ENCODE measurements at regions not wholly inside any gene's neighbourhood (a gene's known extent, or its start where the extent isn't known, plus 50 kb on each side); places are given as distances from the start of the nearest gene placed in this dataset.
"Not testable (repeated sequence)": the region's sequence is repeated elsewhere in the genome, so short reads cannot be mapped to it uniquely, and the experiment has no call there.

DNA sequence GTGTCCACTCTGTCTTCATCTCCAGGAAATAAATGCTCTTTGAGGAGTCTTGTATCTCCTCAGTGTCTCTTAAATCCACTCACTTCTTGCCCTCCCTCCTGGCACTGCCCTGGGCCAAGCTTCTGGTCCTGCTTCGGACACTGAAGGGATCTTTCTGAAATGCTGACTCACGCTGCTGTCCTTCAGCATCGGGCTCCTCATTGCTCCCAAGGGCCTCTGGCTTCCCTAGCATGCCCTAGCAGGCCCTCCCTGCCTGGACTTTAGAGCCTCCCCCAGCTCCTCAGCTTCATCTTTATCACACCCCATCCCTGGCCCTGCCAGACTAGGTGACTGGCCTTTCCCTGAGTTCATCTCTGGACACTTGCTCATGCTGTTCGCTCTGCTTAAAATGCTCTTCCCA, 96.6 kb downstream of the FOXD2 start:
- H3K4me1 ChIP-seq (ENCODE audit: low read depth) = peaks cover 20% of the 10 kb centered on the region
- ATAC-seq = no peak
- intact Hi-C loops (cut with DNase I, micrococcal nuclease) = no loop called here
- H3K9me3 ChIP-seq = peaks cover 4% of the 10 kb centered on the region
- TF ChIP-seq, protein P1, sequence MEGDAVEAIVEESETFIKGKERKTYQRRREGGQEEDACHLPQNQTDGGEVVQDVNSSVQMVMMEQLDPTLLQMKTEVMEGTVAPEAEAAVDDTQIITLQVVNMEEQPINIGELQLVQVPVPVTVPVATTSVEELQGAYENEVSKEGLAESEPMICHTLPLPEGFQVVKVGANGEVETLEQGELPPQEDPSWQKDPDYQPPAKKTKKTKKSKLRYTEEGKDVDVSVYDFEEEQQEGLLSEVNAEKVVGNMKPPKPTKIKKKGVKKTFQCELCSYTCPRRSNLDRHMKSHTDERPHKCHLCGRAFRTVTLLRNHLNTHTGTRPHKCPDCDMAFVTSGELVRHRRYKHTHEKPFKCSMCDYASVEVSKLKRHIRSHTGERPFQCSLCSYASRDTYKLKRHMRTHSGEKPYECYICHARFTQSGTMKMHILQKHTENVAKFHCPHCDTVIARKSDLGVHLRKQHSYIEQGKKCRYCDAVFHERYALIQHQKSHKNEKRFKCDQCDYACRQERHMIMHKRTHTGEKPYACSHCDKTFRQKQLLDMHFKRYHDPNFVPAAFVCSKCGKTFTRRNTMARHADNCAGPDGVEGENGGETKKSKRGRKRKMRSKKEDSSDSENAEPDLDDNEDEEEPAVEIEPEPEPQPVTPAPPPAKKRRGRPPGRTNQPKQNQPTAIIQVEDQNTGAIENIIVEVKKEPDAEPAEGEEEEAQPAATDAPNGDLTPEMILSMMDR (IDR thresholded peaks at IDR 0.05) = no peak
- no peaks in the 10 kb centered on the region for H3K36me3 ChIP-seq (ENCODE audit: low read depth)
- DNase-seq = no peak
- no peak overlapping the region for H3K4me3 ChIP-seq

DNA sequence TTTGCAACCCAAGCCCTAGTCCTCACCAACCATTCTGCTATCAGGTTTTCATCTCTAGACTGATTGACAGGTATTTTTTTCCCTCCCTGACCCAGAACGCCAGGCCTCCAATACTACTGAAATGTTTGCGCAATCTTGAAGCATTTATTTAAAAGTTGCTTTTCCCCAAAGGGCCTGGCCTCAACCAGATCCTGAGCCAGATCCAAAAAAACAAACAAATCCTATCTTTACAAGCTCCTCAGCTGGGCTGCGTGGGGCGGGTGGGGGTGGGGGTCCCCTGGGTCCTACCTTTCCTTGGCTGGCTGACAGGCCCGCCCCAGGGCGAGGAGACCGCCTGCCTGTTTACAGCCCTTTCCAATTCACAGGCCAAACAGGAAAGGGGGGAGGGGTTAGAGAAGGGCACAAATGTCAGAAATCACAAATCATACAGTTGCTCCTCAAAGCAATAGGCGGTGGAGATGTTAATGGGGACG, 98.8 kb downstream of the FOXD2 start:
- Histone ChIP-seq H3K4me3 (no peak overlapping the region), H3K36me3 (ENCODE audit: low read depth) (no peaks in the 10 kb centered on the region)
- ATAC-seq = peak; percentile 78

DNA sequence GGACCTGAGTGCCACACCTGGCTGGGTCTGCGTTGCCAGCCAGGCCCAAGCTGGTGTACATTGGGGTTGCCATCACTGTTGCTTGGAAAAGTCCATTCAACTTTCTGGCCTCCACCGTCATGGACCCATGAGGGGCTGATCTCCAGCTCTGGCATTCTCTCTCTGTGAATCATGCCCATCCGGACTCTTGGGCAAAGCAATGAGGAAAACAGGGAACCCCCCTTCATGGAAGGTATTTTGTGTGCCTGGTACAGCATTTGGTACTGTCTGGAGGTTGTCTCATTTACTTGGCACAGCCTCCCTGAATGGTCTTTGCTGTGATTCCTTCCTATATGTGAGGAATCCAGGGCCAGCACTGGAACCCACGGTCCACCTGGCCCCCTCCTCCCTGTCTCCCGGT, 99.4 kb downstream of the FOXD2 start:
- Histone ChIP-seq H3K4me1 (ENCODE audit: low read depth) (peaks cover 20% of the 10 kb centered on the region), H3K4me3 (no peak overlapping the region), H3K36me3 (ENCODE audit: low read depth) (no peaks in the 10 kb centered on the region), H3K9me3 (no peaks in the 10 kb centered on the region)
- TF ChIP-seq, protein P1 (IDR thresholded peaks at IDR 0.05) = no peak
- no peak for DNase-seq
- ATAC-seq = no peak
- intact Hi-C loops (cut with DNase I, micrococcal nuclease) = no loop called here

More for the DNA sequence above, 98.8 kb downstream of the FOXD2 start:
- intact Hi-C loops (cut with DNase I, micrococcal nuclease) = no loop called here
- peak; percentile 72 to 74 (median 73) for DNase-seq
- Histone ChIP-seq H3K4me1 (ENCODE audit: low read depth) (peaks cover 20% of the 10 kb centered on the region), H3K9me3 (no peaks in the 10 kb centered on the region)
- TF ChIP-seq, protein P1 (IDR thresholded peaks at IDR 0.05) = no peak

DNA sequence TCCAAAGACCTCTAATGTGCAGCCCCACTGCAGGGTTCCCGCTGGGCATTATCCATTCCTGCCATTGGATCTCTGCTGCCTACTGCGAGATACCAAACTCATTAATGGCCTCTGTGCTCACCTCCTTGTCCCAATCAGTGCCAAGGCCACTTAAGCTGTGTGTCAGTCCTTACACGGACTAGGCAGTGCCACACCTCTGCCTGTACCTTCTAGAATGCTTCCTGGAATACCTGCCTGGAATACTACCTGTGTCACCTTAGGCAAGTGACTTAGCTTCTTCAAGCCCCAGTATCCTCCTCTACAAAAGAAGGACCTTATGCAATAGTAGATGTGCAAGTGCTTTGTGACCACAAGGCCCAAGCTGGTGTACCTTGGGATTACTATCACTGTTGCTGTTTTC, 100.1 kb downstream of the FOXD2 start:
- H3K36me3 ChIP-seq (ENCODE audit: low read depth) = no peaks in the 10 kb centered on the region
- DNase-seq = no peak
- TF ChIP-seq, protein P1 (IDR thresholded peaks at IDR 0.05) = no peak
- H3K4me1 ChIP-seq (ENCODE audit: low read depth) = peaks cover 24% of the 10 kb centered on the region
- H3K9me3 ChIP-seq = no peaks in the 10 kb centered on the region
- peak; percentile 77 for ATAC-seq
- H3K4me3 ChIP-seq = no peak overlapping the region
- intact Hi-C loops (cut with DNase I, micrococcal nuclease) = no loop called here

DNA sequence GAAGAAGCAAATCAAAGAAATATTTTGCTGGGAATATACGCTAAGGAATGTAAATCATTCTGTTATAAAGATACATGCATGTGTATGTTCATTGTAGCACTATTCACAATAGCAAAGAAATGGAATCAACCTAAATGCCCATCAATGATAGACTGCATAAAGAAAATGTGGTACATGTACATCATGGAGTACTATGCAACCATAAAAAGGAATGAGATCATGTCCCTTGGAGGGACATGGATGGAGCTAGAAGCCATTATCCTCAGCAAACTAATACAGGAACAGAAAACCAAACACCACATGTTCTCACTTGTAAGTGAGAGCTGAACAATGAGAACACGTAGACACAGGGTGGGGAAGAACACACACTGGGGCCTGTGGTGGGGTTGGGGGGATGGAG, 100.7 kb downstream of the FOXD2 start:
- H3K9me3 ChIP-seq; ATAC-seq; DNase-seq; H3K36me3 ChIP-seq (ENCODE audit: low read depth); intact Hi-C loops (cut with DNase I, micrococcal nuclease); H3K4me3 ChIP-seq: not testable (repeated sequence)
- peaks cover 24% of the 10 kb centered on the region for H3K4me1 ChIP-seq (ENCODE audit: low read depth)

DNA sequence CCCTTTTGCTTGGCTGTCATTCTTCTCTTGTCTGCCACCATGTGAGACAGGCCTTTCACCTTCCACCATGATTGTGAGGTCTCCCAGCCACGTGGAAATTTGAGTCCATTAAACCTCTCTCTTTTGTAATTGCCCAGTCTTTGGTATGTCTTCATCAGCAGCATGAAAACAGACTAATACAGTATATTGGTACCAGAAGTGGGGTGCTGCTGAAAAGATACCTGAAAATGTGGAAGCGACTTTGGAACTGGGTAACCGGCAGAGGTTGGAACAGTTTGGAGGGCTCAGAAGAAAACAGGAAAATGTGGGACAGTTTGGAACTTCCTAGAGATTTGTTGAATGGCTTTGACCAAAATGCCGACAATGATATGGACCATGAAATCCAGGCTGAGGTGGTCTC, 103.9 kb downstream of the FOXD2 start:
- H3K9me3 ChIP-seq; DNase-seq; intact Hi-C loops (cut with DNase I, micrococcal nuclease); H3K4me3 ChIP-seq; ATAC-seq; H3K36me3 ChIP-seq (ENCODE audit: low read depth); H3K4me1 ChIP-seq (ENCODE audit: low read depth): not testable (repeated sequence)

DNA sequence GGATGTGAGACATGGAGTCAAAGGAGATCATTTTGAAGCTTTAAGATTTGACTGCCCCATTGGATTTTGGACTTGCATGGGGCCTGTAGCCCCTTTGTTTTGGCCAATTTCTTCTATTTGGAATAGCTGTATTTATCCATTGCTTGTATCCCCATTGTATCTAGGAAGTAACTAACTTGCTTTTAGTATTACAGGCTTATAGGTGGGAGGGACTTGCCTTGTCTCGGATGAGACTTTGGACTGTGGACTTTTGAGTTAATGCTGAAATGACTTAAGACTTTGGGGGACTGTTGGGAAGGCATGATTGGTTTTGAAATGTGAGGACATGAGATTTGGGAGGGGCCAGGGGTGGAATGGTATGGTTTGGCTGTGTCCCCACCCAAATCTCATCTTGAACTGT, 105.2 kb downstream of the FOXD2 start:
- H3K36me3 ChIP-seq (ENCODE audit: low read depth); H3K4me1 ChIP-seq (ENCODE audit: low read depth); DNase-seq; H3K9me3 ChIP-seq; H3K4me3 ChIP-seq; intact Hi-C loops (cut with DNase I, micrococcal nuclease); ATAC-seq: not testable (repeated sequence)

Data from mucosa of descending colon (tissue), 3 donors.